ENCODE measurements at regions not wholly inside any gene's neighbourhood (a gene's known extent, or its start where the extent isn't known, plus 50 kb on each side); places are given as distances from the start of the nearest gene placed in this dataset.

GRCh38 chr2:219758907-219759680 is 131.7 kb downstream of the SLC4A3 start:
- intact Hi-C loops (cut with DNase I): no loop called here
- no peak for DNase-seq (ENCODE audit: low spot score)

GRCh38 chr2:219759801-219760200 is 132.4 kb downstream of the SLC4A3 start:
- no peak for DNase-seq (ENCODE audit: low spot score)
- intact Hi-C loops (cut with DNase I): no loop called here

GRCh38 chr2:219765231-219765911 is 137.9 kb downstream of the SLC4A3 start:
- intact Hi-C loops (cut with DNase I): no loop called here
- no peak for DNase-seq (ENCODE audit: low spot score)

GRCh38 chr2:219766658-219767057 is 139.2 kb downstream of the SLC4A3 start:
- peak; percentile 80 for DNase-seq (ENCODE audit: low spot score)
- intact Hi-C loops (cut with DNase I): no loop called here

GRCh38 chr2:219769090-219769910 is 141.9 kb downstream of the SLC4A3 start:
- intact Hi-C loops (cut with DNase I): no loop called here
- DNase-seq (ENCODE audit: low spot score): peak; percentile 88

- intact Hi-C loops (cut with DNase I): no loop called here
- no peak for DNase-seq (ENCODE audit: low spot score)
Observed at GRCh38 chr2:219772103-219772635, 144.7 kb downstream of the SLC4A3 start.

GRCh38 chr2:219772697-219773096 is 145.3 kb downstream of the SLC4A3 start:
- no peak for DNase-seq (ENCODE audit: low spot score)
- intact Hi-C loops (cut with DNase I): no loop called here

- intact Hi-C loops (cut with DNase I): no loop called here
- DNase-seq (ENCODE audit: low spot score): no peak
Observed at GRCh38 chr2:219775506-219775905, 148.1 kb downstream of the SLC4A3 start.

GRCh38 chr2:219777388-219777787 is 150.0 kb downstream of the SLC4A3 start:
- no peak for DNase-seq (ENCODE audit: low spot score)
- intact Hi-C loops (cut with DNase I): no loop called here

- no peak for DNase-seq (ENCODE audit: low spot score)
- intact Hi-C loops (cut with DNase I): no loop called here
Observed at GRCh38 chr2:219778189-219778588, 150.8 kb downstream of the SLC4A3 start.

- intact Hi-C loops (cut with DNase I): no loop called here
Observed at GRCh38 chr2:219782737-219783348, 155.4 kb downstream of the SLC4A3 start.

GRCh38 chr2:219783359-219783975 is 156.0 kb downstream of the SLC4A3 start:
- intact Hi-C loops (cut with DNase I): no loop called here

More at GRCh38 chr2:219782737-219783348, 155.4 kb downstream of the SLC4A3 start:
- no peak for DNase-seq (ENCODE audit: low spot score)

GRCh38 chr2:219784178-219784577 is 156.7 kb downstream of the SLC4A3 start:
- no peak for DNase-seq (ENCODE audit: low spot score)
- intact Hi-C loops (cut with DNase I): no loop called here

More at GRCh38 chr2:219783359-219783975, 156.0 kb downstream of the SLC4A3 start:
- DNase-seq (ENCODE audit: low spot score): no peak

- no peak for DNase-seq (ENCODE audit: low spot score)
- intact Hi-C loops (cut with DNase I): no loop called here
Observed at GRCh38 chr2:219789476-219789875, 162.0 kb downstream of the SLC4A3 start.

- intact Hi-C loops (cut with DNase I): no loop called here
- DNase-seq (ENCODE audit: low spot score): no peak
Observed at GRCh38 chr2:219792446-219792845, 165.0 kb downstream of the SLC4A3 start.

- no peak for DNase-seq (ENCODE audit: low spot score)
- intact Hi-C loops (cut with DNase I): no loop called here
Observed at GRCh38 chr2:219798430-219798829, 171.0 kb downstream of the SLC4A3 start.

GRCh38 chr2:219803294-219803693 is 175.9 kb downstream of the SLC4A3 start:
- intact Hi-C loops (cut with DNase I): no loop called here
- no peak for DNase-seq (ENCODE audit: low spot score)

- DNase-seq (ENCODE audit: low spot score): no peak
- intact Hi-C loops (cut with DNase I): no loop called here
Observed at GRCh38 chr2:219810895-219811294, 183.5 kb downstream of the SLC4A3 start.

GRCh38 chr2:219812672-219813071 is 185.2 kb downstream of the SLC4A3 start:
- intact Hi-C loops (cut with DNase I): no loop called here
- DNase-seq (ENCODE audit: low spot score): no peak

Measured in cardiac septum (tissue), 1 donor.